Stimulated activated CD8-positive, alpha-beta memory T cell treated with anti-CD3 and anti-CD28 coated beads, Interleukin-12 subunit alpha, Interleukin-12 subunit beta, amount 100 ng/mL, for 1 hour (primary cell): ENCODE measurements at regions not wholly inside any gene's neighbourhood (a gene's known extent, or its start where the extent isn't known, plus 50 kb on each side); places are given as distances from the start of the nearest gene placed in this dataset.
"Not testable (repeated sequence)": the region's sequence is repeated elsewhere in the genome, so short reads cannot be mapped to it uniquely, and the experiment has no call there.

ENCODE experiments used
- DNase-seq: peaks from one replicate; pipeline ENCODE4 v3.0.0-alpha.2; 2020; ENCODE audit warnings: low read depth

DNA sequence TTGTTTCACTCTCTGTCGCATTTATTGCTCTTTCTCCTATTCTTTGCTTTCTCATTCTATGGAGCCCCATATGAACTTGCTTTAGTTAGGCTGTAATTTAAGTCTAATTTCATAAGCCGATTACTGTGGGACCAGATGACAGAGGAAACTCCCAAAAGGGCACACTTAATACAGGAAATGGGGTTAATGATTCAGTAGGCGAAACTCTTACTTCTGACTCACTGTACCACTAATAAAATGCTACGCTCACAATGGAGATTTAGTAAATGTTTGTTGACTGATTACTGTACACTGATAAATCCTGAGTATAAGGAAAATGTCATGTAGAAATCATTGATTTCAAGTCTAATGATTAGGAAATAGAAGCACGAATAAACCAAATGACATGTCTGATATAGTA, 276.4 kb downstream of the KLF5 start:
- DNase-seq, result no peak

- no peak for DNase-seq
Observed at GRCh38 chr13:73334445-73334844, 275.6 kb downstream of the KLF5 start.

DNA sequence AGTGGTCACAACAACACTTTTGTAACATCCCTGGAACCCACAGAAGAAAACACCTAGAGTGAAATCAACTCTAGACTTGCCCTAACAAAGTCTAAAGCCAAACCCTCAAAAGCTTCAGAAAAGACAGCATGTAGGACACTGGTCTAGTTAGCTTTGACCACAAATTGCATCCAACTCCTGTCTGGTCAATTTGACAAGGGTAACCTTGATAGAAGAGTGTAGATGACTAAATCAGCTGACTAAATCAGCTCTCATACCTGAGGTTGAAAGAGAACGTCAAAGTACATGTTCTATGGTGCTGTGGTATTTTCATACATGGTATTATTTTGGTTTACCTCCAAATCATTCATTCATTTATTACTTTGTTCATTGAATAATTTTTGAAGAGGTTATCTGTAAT, 272.8 kb downstream of the KLF5 start:
- DNase-seq, result no peak

- DNase-seq, result no peak
Observed at GRCh38 chr13:73329355-73329754, 270.6 kb downstream of the KLF5 start.

DNA sequence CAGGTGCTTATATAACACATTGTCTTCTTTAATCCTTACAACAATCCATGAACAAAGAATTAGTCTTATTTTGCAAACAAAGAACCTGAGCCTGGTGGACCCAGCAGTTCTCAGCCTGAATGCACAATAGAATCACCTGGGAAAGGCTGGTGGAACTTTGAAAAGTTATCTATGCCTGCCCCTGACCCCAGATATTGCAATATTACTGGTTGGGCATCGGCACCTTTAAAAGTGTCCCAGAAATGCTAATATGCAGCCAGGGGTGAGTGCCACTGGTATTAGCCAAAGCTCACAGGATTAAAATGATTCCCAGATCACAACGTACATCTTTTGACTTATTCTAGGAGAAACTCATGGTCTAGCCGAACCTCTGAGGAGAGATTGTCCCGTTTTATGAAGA, 268.8 kb downstream of the KLF5 start:
- DNase-seq, result no peak

DNA sequence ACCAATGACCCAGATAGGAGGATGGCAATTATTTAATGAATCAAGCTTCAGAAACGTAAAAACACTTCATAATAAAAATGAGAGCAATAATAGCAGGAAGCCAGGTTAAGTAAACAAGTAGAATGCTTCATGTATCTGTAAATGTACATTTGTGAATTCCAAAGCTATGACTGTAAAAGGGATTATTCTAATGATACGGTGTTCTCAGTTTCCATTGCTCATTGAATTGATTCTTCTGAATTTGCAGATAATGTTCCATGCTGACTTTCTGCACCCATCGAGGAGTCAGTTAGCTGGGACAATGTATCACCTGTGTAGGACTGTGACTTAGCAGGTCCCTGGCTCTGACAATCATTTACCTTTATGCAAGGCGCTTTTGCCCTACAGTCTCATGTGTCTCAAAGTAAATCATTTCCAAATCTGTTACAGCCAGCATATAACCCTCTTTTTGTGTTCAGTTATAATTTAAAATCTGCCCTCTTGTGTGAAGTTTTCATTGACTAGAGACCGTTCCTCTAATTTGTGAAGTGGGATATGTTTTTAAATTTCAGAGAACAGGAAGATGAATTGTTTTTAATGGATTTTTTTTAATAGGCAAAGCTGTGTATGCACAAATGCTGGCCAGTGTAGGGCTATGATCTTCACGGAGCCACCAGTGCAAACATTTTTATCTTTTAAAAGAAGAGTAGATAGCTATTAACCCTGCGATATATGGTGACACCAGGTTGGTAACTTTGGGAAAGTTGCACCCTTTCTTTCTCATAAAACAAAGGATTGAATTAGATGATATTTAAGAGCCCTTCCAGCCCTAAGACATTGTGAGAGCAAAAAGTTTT, 267.1 kb downstream of the KLF5 start:
- DNase-seq, result no peak

- no peak for DNase-seq
Observed at GRCh38 chr13:73324842-73325722, 266.3 kb downstream of the KLF5 start.

- no peak for DNase-seq
Observed at GRCh38 chr13:73323615-73324014, 264.8 kb downstream of the KLF5 start.

DNA sequence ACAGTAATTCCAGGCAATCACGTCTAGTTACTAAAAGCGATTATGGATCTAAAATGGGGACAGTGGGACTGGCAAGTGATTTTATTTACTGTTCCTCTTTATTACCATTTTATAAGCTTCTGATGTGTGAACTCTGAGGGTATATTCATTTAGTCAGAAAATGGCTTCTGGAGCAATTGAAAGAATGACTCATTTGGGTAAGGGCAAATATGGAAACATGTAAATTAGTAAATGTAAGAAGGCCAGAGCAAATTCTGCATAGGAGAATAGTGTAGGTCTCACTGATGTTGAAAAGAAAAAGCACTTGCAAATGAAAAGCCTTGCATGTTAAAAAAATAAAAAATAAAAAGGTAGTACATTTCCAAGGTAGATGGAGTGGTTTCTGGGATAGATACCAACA, 262.2 kb downstream of the KLF5 start:
- no peak for DNase-seq

DNA sequence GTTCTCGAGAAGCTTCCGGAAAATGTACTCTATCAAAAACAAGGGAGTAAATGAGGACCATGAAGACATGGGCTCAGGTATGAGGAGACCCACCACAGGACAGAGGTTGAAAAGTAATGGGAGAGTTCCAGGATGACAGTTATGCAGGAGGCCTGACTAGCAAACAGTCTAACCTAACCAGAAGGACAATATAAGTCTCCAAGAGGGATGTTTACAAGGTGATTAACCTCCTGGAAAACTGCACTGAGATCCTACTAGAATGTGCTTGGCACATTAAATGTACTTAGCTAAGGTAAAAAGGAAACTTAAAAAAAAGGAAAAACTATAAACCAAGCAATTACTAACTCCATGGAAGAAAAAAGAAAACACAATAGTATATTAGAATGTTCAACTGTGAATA, 258.3 kb downstream of the KLF5 start:
- DNase-seq, result no peak

GRCh38 chr13:73310366-73310765, 251.6 kb downstream of the KLF5 start:
- DNase-seq, result no peak

DNA sequence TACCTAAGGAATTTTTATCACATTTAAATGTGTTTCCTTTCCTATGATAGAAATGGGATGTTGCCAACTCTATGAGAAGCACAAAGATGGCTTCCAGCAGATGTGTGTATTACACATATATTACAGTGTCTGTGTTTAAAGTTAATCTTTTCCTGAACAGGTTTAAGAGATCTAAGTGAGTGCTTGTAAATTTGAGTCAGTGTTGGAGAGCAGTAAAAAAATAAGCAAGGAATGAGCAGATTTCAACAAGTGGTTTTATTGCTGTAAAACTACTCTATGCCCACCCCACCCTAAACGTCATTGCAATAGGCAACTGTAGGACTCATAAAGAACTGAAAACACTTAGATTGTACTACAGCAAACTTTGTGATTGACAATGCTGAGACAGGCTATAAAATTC, 248.7 kb downstream of the KLF5 start:
- DNase-seq, result no peak

GRCh38 chr13:73306688-73307087, 247.9 kb downstream of the KLF5 start:
- no peak for DNase-seq

DNA sequence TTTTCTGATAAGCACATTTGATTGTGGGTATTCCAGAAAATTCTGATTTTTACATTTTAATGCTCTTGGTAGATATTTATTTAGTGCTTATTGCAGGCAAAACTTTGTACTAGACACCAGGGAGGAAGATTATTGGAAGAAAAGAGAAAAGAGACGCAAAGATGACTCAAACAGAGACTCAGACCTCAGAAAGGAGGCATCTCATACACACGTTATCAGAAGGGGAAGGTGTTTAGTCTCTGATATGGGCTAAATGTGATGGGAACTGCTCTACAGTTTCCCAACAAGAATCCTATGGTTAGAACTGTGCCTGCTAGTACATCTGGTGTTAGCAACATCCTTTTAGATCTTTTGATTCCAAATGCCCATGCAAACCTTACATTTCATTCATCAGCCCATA, 245.6 kb downstream of the KLF5 start:
- no peak for DNase-seq

- no peak for DNase-seq
Observed at GRCh38 chr13:73303851-73304250, 245.0 kb downstream of the KLF5 start.

- not testable (repeated sequence) for DNase-seq
Observed at GRCh38 chr13:73301622-73302021, 242.8 kb downstream of the KLF5 start.

DNA sequence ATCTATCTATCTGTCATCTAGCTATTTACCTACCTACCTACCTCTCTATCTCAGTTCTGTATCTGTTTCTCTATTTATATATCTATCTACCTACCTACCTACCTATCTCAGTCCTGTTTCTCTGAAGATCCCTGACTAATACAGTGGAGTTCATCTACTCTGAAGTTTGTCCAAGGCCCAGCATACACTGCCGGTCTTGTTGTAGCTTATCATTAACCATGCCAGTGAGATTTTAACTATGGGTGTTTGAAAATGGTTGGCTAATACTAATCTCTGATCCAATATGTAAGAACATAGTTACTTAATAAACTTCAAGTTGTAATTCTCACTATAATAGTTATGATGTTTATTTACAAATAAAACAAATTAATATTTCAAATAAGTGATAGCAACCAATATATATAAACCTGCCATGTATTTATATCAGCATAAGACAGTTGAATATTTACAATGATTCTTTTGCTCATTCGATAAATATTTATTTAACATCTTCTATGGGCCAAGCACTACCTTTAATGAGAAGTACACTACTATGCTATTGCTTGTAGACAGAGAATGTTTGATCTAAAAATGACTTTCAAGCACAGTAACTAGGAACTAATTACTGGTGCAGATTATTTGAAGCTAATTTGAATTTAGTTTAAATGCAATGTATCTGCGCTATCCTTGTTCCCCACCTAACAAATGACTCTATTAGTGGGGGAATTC, 242.1 kb downstream of the KLF5 start:
- no peak for DNase-seq

- DNase-seq, result no peak
Observed at GRCh38 chr13:73299787-73300186, 241.0 kb downstream of the KLF5 start.

- DNase-seq, result no peak
Observed at GRCh38 chr13:73293913-73294523, 235.2 kb downstream of the KLF5 start.

DNA sequence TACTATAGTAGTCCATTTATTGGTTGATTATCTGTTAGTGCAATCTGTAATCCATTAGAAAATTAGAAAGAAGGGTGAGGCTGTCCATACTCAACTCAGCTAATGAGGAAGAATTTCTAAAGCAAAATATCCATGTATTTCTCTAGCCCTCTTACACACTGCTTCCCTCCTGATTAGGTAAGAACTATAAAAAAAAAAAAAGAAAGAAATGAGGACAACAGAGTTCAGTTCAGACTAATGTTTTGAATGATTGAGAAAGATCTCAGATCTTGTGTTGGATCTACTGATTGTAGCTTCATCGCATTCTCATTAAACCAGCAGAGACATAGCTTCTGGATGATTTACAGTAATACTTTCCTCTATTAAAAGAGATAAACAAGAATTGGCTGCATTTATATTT, 233.3 kb downstream of the KLF5 start:
- no peak for DNase-seq

- DNase-seq, result no peak
Observed at GRCh38 chr13:73290844-73291243, 232.0 kb downstream of the KLF5 start.

DNA sequence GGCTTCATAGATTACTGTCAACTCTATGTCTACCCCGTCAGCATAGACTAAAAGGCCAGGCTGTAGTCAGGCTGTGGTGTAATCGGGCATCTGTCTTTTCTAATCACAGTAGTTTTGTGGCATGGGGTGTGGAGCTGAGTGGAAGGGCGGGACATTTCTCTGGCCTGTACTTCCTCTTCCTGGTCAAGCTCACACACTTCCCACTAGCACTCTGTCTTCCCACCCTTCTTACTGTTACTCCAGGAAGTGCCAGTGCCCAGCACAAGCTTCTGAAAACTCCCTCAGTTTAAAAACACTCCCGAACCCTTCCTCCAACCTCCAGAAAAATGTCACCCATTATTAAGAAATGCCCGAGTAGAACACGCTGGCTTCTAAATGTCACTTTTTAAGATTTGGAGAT, 229.8 kb downstream of the KLF5 start:
- DNase-seq, result no peak
